GM12878 (cell line): ENCODE measurements at regions not wholly inside any gene's neighbourhood (a gene's known extent, or its start where the extent isn't known, plus 50 kb on each side); places are given as distances from the start of the nearest gene placed in this dataset.

ENCODE experiments used
- CREB1 ChIP-seq: IDR thresholded peaks from 2 replicates; pipeline ENCODE4 v1.6.1; 2012; ENCODE audit warnings: low read depth, mild to moderate bottlenecking, inconsistent platforms
- CTCF ChIP-seq, 3 experiments: IDR thresholded peaks in 2 of 3; conservative IDR thresholded peaks in 1 of 3; 2 replicates each; pipeline ENCODE4 v1.5.1; 2011; ENCODE audit warnings: low read depth in 3 of 3, low read length in 3 of 3, mild to moderate bottlenecking in 3 of 3, control low read depth in 2 of 3, moderate library complexity in 2 of 3, inconsistent platforms in 1 of 3, mixed read lengths in 1 of 3; ENCODE audit not compliant: control insufficient read depth in 2 of 3, insufficient read depth in 1 of 3; ENCODE audit errors: extremely low read depth in 1 of 3
- KAT2A ChIP-seq: conservative IDR thresholded peaks from 2 replicates; pipeline ENCODE4 v1.6.1; 2011; ENCODE audit warnings: low read depth, low read length; ENCODE audit not compliant: control insufficient read depth
- MTA2 ChIP-seq: fragments of 450-650 bp; IDR thresholded peaks from 2 replicates; pipeline ENCODE4 v1.6.1; 2016; ENCODE audit warnings: low read depth, mild to moderate bottlenecking, moderate library complexity
- NFIC ChIP-seq: IDR thresholded peaks from 2 replicates; pipeline ENCODE4 v1.6.1; 2012; ENCODE audit warnings: low read depth, mild to moderate bottlenecking, inconsistent platforms, low read length, moderate library complexity
- NR2C1 ChIP-seq: fragments of 450-650 bp; IDR thresholded peaks from 2 replicates; pipeline ENCODE4 v1.6.1; 2017; ENCODE audit warnings: antibody characterized with exemption, mild to moderate bottlenecking, moderate library complexity
- POLR2AphosphoS5 ChIP-seq: IDR thresholded peaks from 2 replicates; pipeline ENCODE4 v1.6.1; 2011; ENCODE audit warnings: mild to moderate bottlenecking, low read length, inconsistent platforms
- RFX5 ChIP-seq: IDR thresholded peaks from 2 replicates; pipeline ENCODE4 v1.6.1; 2011; ENCODE audit warnings: low read depth, low read length, improper control_type of control experiment
- SMC3 ChIP-seq: IDR thresholded peaks from 2 replicates; pipeline ENCODE4 v1.6.1; 2011; ENCODE audit warnings: low read length, improper control_type of control experiment, borderline replicate concordance
- ZNF24 ChIP-seq: fragments of 450-650 bp; IDR thresholded peaks from 2 replicates; pipeline ENCODE4 v1.6.1; 2017; ENCODE audit warnings: antibody characterized with exemption, mild to moderate bottlenecking
- TF ChIP-seq, protein P1 (sequence below): fragments of 450-650 bp; conservative IDR thresholded peaks from 2 replicates; pipeline ENCODE4 v1.6.1; 2017; ENCODE audit warnings: mild to moderate bottlenecking, moderate library complexity

DNA sequence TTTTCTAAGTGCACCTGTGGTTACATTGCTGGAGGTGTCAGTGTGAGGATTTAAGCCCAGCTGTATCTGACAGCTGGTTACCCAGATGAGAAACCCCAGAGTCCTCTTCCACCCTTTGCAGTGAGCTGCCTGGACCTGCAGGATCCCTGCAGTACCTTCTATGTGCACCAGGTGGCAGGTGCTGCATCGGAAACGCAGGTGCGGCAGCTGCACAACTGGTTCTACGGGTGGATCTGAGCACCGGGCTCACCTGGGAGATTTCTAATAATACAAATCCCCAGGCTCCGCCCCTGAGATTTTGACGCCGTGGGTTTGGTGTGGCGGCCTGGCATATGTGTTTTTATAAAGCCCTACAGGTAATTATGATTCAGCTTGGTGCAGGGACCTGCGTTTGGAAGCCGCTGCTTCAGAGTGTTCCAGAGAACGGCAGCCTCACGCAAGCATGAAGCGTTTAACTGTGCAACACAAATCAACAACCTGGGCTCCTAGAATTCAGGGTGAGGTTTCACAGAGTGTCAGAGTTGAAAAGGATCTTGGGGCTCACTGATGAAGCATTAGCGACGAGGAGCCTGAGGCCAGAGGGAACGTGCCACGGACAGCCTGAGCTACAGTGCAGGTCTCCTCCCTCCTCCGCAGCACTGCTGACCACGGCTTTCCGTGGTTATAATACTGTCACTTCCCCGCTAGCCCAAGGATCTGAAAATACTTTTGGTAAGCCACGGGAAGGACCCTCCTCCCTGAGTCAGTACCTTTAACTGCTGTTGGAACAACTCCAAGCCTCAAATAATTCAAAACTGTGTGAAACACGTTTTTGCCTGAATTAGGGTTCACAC lies 96.7 kb upstream of the TRABD2B start (continued):
- TF ChIP-seq NR2C1 (no peak), MTA2 (no peak), SMC3 (peak; percentile 67), CTCF (IDR thresholded peaks at IDR 0.05 in 2 of 3, conservative IDR thresholded peaks at IDR 0.05 in 1 of 3; ENCODE audit: control insufficient read depth in 2 of 3, extremely low read depth in 1 of 3, insufficient read depth in 1 of 3, low read depth in 3 of 3, low read length in 3 of 3) (peak; percentile 75 to 93 (median 88)), CREB1 (no peak), RFX5 (no peak), KAT2A (no peak), NFIC (no peak), POLR2AphosphoS5 (no peak), ZNF24 (no peak)
- TF ChIP-seq, protein P1, sequence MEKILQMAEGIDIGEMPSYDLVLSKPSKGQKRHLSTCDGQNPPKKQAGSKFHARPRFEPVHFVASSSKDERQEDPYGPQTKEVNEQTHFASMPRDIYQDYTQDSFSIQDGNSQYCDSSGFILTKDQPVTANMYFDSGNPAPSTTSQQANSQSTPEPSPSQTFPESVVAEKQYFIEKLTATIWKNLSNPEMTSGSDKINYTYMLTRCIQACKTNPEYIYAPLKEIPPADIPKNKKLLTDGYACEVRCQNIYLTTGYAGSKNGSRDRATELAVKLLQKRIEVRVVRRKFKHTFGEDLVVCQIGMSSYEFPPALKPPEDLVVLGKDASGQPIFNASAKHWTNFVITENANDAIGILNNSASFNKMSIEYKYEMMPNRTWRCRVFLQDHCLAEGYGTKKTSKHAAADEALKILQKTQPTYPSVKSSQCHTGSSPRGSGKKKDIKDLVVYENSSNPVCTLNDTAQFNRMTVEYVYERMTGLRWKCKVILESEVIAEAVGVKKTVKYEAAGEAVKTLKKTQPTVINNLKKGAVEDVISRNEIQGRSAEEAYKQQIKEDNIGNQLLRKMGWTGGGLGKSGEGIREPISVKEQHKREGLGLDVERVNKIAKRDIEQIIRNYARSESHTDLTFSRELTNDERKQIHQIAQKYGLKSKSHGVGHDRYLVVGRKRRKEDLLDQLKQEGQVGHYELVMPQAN = no peak
